GM21447 (cell line): ENCODE measurements at regions not wholly inside any gene's neighbourhood (a gene's known extent, or its start where the extent isn't known, plus 50 kb on each side); places are given as distances from the start of the nearest gene placed in this dataset.
"Not testable (repeated sequence)": the region's sequence is repeated elsewhere in the genome, so short reads cannot be mapped to it uniquely, and the experiment has no call there.

Source experiments
- ATAC-seq: cut with Tn5 transposase; IDR thresholded peaks from one replicate; pipeline ENCODE4 v1.9.1; 2021; ENCODE audit not compliant: unreplicated experiment

- ATAC-seq = no peak
Measured at GRCh38 chr1:191700922-191701321, 457.3 kb upstream of the RGS18 start.

GRCh38 chr1:191702124-191702523 is 456.1 kb upstream of the RGS18 start:
- ATAC-seq = no peak

DNA sequence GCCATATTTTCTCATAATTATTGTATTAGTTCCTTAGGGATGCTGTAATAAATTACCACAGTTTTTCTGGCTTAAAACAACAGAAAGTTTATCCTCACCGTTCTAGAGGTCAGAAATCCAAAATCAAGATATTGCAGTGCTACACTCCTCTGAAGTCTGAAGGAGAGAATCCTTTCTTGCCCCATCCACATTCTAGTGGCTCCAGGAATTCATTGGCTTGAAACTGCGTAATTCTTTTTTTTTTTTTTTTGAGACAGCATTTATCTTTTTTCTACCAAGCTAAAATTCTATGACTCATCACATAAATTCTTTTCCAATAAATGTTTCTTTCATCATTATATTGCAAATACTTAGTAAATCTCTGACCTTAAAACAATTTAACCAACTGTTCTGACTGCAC is 451.0 kb upstream of the RGS18 start:
- ATAC-seq = no peak

DNA sequence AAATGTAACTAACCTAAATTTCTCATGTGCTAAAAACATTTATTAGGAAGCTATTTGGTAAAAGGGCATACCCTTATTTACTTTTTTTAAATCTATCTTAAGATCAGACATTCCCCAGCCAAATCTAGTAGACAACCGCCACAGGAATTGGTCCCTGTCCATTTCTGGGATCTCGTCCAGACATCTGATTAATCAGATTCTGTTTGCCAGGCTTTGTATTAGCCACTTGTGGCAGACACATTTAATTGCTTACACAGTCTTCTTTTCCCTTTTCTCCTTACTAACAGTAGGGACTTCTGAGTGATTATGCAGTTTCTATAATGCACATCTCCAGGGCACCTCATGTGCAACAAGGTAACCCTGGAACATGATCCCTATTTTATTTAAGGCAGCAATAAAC is 449.0 kb upstream of the RGS18 start:
- ATAC-seq = no peak

DNA sequence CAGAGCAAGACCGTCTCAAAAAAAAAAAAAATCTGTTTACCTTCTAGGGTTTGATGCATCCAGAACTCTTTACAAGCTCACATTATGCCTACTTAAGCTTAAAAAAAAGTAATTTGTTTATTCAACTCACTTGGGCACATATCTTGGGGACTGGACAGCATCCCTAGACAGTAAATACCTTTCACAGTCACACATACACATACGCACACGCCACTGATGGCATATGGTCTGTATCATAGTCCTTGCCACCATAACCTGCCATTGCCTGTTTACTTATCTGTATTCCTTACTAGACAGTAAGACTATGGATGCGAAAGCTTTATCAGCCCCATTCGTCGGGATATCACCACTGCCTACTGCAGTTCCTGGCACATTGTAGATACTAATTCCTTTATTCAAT is 446.3 kb upstream of the RGS18 start:
- ATAC-seq = no peak

- no peak for ATAC-seq
Measured at GRCh38 chr1:191714845-191715244, 443.4 kb upstream of the RGS18 start.

DNA sequence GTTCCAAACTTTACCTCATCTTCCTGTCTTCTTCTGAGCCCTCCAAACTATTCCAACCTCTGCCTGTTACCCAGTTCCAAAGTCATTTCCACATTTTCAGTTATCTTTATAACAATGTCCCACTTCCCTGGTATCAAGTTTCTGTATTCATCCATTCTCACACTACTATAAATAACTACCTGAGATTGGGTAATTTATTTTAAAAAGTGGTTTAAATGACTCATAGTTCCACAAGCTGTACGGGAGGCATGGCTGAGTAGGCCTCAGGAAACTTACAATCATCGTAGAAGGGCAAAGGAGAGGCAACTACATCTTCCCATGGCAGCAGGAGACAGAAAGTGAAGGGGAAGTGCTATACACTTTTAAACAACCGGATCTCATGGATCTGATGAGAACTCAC is 428.5 kb upstream of the RGS18 start:
- ATAC-seq = no peak

DNA sequence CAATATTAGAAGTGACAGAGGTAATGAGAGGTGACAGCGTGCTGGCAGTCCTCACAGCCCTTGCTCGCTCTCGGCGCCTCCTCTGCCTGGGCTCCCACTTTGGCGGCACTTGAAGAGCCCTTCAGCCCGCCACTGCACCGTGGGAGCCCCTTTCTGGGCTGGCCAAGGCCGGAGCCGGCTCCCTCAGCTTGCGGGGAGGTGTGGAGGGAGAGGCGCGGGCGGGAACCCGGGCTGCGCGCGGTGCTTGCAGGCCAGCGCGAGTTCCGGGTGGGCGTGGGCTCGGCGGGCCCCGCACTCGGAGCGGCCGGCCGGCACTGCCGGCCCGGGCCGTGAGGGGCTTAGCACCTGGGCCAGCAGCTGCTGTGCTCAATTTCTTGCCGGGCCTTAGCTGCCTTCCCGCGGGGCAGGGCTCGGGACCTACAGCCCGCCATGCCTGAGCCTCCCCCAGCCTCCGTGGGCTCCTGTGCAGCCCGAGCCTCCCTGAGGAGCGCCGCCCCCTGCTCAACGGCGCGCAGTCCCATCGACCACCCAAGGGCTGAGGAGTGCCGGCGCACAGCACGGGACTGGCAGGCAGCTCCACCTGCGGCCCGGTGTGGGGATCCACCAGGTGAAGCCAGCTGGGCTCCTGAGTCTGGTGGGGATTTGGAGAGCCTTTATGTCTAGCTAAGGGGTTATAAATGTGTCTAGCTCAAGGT is 426.5 kb upstream of the RGS18 start:
- not testable (repeated sequence) for ATAC-seq

DNA sequence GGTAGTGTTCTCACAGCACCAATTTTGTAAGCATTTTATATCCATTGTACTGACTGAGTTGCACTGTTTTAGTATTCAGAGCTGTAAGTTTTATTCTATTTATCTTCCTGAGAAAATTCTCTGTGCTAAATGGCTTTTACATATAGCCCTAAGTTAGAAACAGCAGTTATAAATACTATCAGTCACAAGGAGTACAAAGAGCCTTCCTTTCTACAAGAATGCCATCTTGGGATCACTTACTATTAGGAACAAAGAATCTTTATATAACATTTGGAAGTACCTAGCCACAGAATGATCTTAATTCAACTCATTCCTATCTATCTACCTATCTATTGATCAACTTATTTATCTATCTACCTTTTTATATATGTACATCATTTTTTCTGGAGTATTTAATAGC is 423.9 kb upstream of the RGS18 start:
- ATAC-seq = no peak

GRCh38 chr1:191739544-191739943 is 418.7 kb upstream of the RGS18 start:
- ATAC-seq = no peak

GRCh38 chr1:191752342-191752741 is 405.9 kb upstream of the RGS18 start:
- ATAC-seq = no peak

GRCh38 chr1:191760016-191760415 is 398.2 kb upstream of the RGS18 start:
- ATAC-seq = no peak

- ATAC-seq = no peak
Measured at GRCh38 chr1:191788551-191788950, 369.7 kb upstream of the RGS18 start.

DNA sequence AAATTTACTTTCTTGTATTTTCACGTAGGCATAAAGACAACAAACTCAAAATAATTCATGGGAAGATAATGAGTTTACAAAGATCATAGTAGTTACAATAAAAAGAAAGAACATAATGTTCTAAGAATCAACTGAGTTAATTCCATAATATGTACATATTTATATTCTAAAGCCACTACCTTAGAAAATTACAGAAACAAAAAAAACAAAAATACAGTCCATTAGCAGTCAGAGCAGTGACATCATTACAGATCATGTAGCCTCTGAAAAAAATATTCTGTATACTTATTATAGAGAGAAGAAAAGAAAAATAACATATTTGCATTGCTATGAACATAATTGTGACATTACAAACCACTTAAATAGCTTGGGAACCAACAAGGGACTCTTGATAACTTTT is 360.1 kb upstream of the RGS18 start:
- no peak for ATAC-seq

GRCh38 chr1:191804311-191804710 is 354.0 kb upstream of the RGS18 start:
- no peak for ATAC-seq

DNA sequence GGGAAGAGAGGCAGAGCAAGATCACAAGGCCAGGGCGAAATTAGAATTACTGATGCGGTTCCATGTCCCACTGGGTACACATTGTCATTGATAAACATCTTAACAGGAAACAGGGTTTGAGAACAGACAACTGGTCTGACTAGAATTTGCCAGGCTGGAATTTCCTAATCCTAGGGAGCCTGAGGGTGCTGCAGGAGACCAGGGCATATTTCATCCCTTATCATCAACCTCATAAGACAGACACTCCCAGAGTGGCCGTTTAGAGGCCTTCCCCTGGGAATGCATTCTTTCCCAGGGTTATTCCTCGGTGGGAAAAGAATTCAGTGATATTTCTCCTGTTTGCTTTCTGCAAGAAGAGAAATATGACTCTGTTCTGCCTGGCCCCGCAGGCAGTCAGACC is 344.7 kb upstream of the RGS18 start:
- ATAC-seq = not testable (repeated sequence)

- ATAC-seq = no peak
Measured at GRCh38 chr1:191818198-191818597, 340.1 kb upstream of the RGS18 start.

DNA sequence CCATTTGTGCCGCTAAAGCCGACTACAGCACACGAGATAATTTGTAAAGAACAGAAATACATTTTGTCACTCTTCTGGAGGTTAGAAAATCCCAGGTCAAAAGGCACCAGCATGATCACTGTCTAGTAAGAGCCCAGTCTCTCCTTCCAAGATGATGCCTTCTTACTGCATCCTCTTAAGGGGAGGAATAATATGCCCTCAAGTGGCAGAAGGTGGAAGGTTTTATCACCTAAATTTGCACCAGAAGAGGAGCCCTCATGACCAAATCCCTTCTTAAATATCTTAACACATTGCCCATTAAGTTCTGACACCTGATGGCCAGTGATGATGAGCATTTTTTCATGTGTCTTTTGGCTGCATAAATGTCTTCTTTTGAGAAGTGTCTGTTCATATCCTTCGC is 326.7 kb upstream of the RGS18 start:
- ATAC-seq = no peak

GRCh38 chr1:191839891-191840290 is 318.4 kb upstream of the RGS18 start:
- ATAC-seq = no peak

GRCh38 chr1:191851799-191852595 is 306.3 kb upstream of the RGS18 start:
- ATAC-seq = no peak

GRCh38 chr1:191852907-191853306 is 305.4 kb upstream of the RGS18 start:
- no peak for ATAC-seq

- ATAC-seq = no peak
Measured at GRCh38 chr1:191857600-191857999, 300.7 kb upstream of the RGS18 start.

- ATAC-seq = no peak
Measured at GRCh38 chr1:191865479-191865878, 292.8 kb upstream of the RGS18 start.
